SK-N-SH (cell line): ENCODE measurements at regions not wholly inside any gene's neighbourhood (a gene's known extent, or its start where the extent isn't known, plus 50 kb on each side); places are given as distances from the start of the nearest gene placed in this dataset.
A peak's percentile ranks its signal among the peaks of the same experiment; 100 is the strongest.

Experiments
- CTCF ChIA-PET: fragments of 300-600, 350-600 bp; formaldehyde crosslinking; extraction: SDS; loops from one replicate; lab custom pipeline; 2021; lab: Yijun Ruan, JAX
- POLR2A ChIA-PET: fragments of 350-600 bp; sonication (Branson Sonifier 250); formaldehyde crosslinking; extraction: SDS; loops from one replicate; lab custom pipeline; 2020; ENCODE audit warnings: antibody characterized with exemption, inconsistent platforms; lab: Yijun Ruan, JAX
- DNase-seq: peaks from one replicate; pipeline ENCODE4 v3.0.0; 2012
- H2AFZ ChIP-seq: fragments of 200-600 bp; sonication (generic); 2 replicates; pipeline ENCODE4 v1.8.1; 2016; ENCODE audit warnings: antibody characterized with exemption, mild to moderate bottlenecking, low read depth
- H3F3A ChIP-seq: fragments of 200-600 bp; sonication (generic); replicated peaks from 2 replicates; pipeline ENCODE3; 2016; ENCODE audit warnings: antibody characterized with exemption, mild to moderate bottlenecking; ENCODE audit not compliant: insufficient read depth
- H3K27ac ChIP-seq, 2 experiments: fragments of 200-500 bp in 1 of 2; fragments of 200-600 bp in 1 of 2; sonication (Bioruptor generic) in 1 of 2; sonication (generic), shearing (Covaris generic) in 1 of 2; 2 replicates each; pipeline versions ENCODE4 v1.5.1 to v1.6.1; 2014 to 2016; ENCODE audit warnings: low read depth in 2 of 2, inconsistent platforms in 1 of 2, low read length in 1 of 2, mild to moderate bottlenecking in 1 of 2, mixed read lengths in 1 of 2
- H3K27me3 ChIP-seq: fragments of 200-600 bp; sonication (generic), shearing (Covaris generic); 2 replicates; pipeline ENCODE4 v1.6.1; 2016; ENCODE audit warnings: mixed run types; ENCODE audit not compliant: insufficient read depth
- H3K36me3 ChIP-seq, 2 experiments: fragments of 200-500 bp in 1 of 2; fragments of 200-600 bp in 1 of 2; sonication (Bioruptor generic) in 1 of 2; sonication (generic) in 1 of 2; replicated peaks in 1 of 2; 2 replicates each; pipeline versions ENCODE3 to v1.5.1; 2014 to 2016; ENCODE audit warnings: low read length in 1 of 2, mild to moderate bottlenecking in 1 of 2; ENCODE audit not compliant: insufficient read depth in 2 of 2, control insufficient read depth in 1 of 2
- H3K4me1 ChIP-seq, 2 experiments: fragments of 200-500 bp in 1 of 2; fragments of 200-600 bp in 1 of 2; sonication (Bioruptor generic) in 1 of 2; sonication (generic), shearing (Covaris generic) in 1 of 2; 2 replicates each; pipeline versions ENCODE4 v1.5.1 to v1.6.1; 2014 to 2016; ENCODE audit warnings: low read depth in 1 of 2, low read length in 1 of 2, mixed run types in 1 of 2; ENCODE audit not compliant: insufficient read depth in 2 of 2, control insufficient read depth in 1 of 2
- H3K4me2 ChIP-seq: fragments of 200-600 bp; sonication (generic), shearing (Covaris generic); 2 replicates; pipeline ENCODE4 v1.6.1; 2017; ENCODE audit warnings: mixed run types
- H3K4me3 ChIP-seq, 2 experiments: fragments of 200-500 bp in 1 of 2; fragments of 200-600 bp in 1 of 2; sonication (Bioruptor generic) in 1 of 2; sonication (generic), shearing (Covaris generic) in 1 of 2; 2 replicates each; pipeline versions ENCODE4 v1.5.1 to v1.8.1; 2014 to 2016; ENCODE audit warnings: low read depth in 2 of 2, inconsistent platforms in 1 of 2, low read length in 1 of 2, mild to moderate bottlenecking in 1 of 2, mixed read lengths in 1 of 2, moderate library complexity in 1 of 2
- H3K79me2 ChIP-seq: fragments of 200-600 bp; sonication (generic); 2 replicates; pipeline ENCODE4 v1.8.1; 2017; ENCODE audit warnings: mild to moderate bottlenecking; ENCODE audit not compliant: insufficient read depth
- H3K9ac ChIP-seq: fragments of 200-600 bp; sonication (generic); 2 replicates; pipeline ENCODE4 v1.6.1; 2017; ENCODE audit warnings: mixed run types
- H3K9me2 ChIP-seq: fragments of 200-600 bp; sonication (generic); 2 replicates; pipeline ENCODE4 v1.6.1; 2017; ENCODE audit warnings: mixed run types
- H3K9me3 ChIP-seq: fragments of 200-600 bp; sonication (generic); 2 replicates; pipeline ENCODE4 v1.6.1; 2017; ENCODE audit warnings: mixed run types, mild to moderate bottlenecking, moderate library complexity
- H4K20me1 ChIP-seq: fragments of 200-600 bp; sonication (generic); 2 replicates; pipeline ENCODE4 v1.6.1; 2017; ENCODE audit warnings: mild to moderate bottlenecking, mixed run types; ENCODE audit not compliant: insufficient read depth
- CHD2 ChIP-seq: fragments of 150-350 bp; IDR thresholded peaks from 2 replicates; pipeline ENCODE4 v1.6.1; 2018; ENCODE audit warnings: low read length; ENCODE audit not compliant: partially characterized antibody
- FOSL2 ChIP-seq: IDR thresholded peaks from 2 replicates; pipeline ENCODE4 v1.4.0; 2012; ENCODE audit warnings: low read depth, mild to moderate bottlenecking, moderate library complexity, borderline replicate concordance
- FOXM1 ChIP-seq: IDR thresholded peaks from 2 replicates; pipeline ENCODE4 v1.4.0; 2012; ENCODE audit warnings: low read depth, mild to moderate bottlenecking
- MEF2A ChIP-seq: IDR thresholded peaks from 2 replicates; pipeline ENCODE4 v1.4.0; 2012; ENCODE audit warnings: low read depth, borderline replicate concordance
- MXI1 ChIP-seq: IDR thresholded peaks from 2 replicates; pipeline ENCODE4 v1.6.1; 2012; ENCODE audit warnings: mild to moderate bottlenecking, low read depth, low read length, improper control_type of control experiment
- POLR2AphosphoS5 ChIP-seq: IDR thresholded peaks from 2 replicates; pipeline ENCODE4 v1.6.1; 2012; ENCODE audit warnings: low read depth, low read length
- RAD21 ChIP-seq: IDR thresholded peaks from 2 replicates; pipeline ENCODE4 v1.6.1; 2012; ENCODE audit warnings: mild to moderate bottlenecking, low read length
- RFX5 ChIP-seq: IDR thresholded peaks from 2 replicates; pipeline ENCODE4 v1.6.1; 2012; ENCODE audit warnings: mild to moderate bottlenecking, improper control_type of control experiment, low read length
- TAF1 ChIP-seq: IDR thresholded peaks from 2 replicates; pipeline ENCODE4 v1.6.1; 2012; ENCODE audit warnings: low read depth, mild to moderate bottlenecking, low read length, moderate library complexity, borderline replicate concordance
- YY1 ChIP-seq: IDR thresholded peaks from 2 replicates; pipeline ENCODE4 v1.4.0; 2012; ENCODE audit warnings: low read depth, mild to moderate bottlenecking
- WGBS: methylation state at CpG from one replicate; pipeline ENCODE4 v1.1.6; 2017; ENCODE audit warnings: low lambda C conversion rate; 5-methylcytosine and 5-hydroxymethylcytosine counted together
- TF ChIP-seq, protein P1 (sequence below): fragments of 150-350 bp; IDR thresholded peaks from 2 replicates; pipeline ENCODE4 v1.6.1; 2017; ENCODE audit warnings: antibody characterized with exemption, low read length, low read depth, borderline replicate concordance
- TF ChIP-seq, protein P2 (sequence below): IDR thresholded peaks from 2 replicates; pipeline ENCODE4; 2012
- TF ChIP-seq, protein P3 (sequence below): fragments of 150-350 bp; IDR thresholded peaks from 2 replicates; pipeline ENCODE4 v1.6.1; 2016; ENCODE audit warnings: mild to moderate bottlenecking, low read depth, low read length
- TF ChIP-seq, protein P4 (sequence below): IDR thresholded peaks from 2 replicates; pipeline ENCODE4 v1.4.0; 2012; ENCODE audit warnings: low read depth, borderline replicate concordance

DNA sequence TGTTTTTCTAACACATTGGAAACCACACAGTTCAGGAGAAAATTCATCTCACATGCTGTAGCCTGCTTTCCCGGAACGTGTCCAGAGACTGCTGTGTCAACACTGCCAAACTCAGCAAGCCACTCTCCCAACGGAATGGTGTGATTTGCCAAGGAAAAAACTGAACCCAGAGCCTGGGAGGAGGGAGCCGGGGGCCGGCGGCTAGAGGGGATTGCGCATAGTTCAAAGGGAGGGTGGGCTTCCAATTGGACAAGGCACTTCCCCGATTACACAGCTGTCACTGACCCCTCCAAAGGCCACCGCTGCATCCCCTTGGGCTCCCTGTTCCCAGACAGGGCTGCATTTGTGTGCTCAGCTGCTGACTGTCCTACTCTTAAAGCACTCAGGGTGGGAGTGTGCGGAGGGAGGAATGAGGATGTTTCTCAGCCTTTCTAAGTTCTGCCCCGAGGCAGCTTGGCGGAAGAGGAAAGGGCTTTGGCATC lies 256.2 kb downstream of the ZNF621 start:
- WGBS, result 55% methylated on average over 12 of the region's 12 CpGs

DNA sequence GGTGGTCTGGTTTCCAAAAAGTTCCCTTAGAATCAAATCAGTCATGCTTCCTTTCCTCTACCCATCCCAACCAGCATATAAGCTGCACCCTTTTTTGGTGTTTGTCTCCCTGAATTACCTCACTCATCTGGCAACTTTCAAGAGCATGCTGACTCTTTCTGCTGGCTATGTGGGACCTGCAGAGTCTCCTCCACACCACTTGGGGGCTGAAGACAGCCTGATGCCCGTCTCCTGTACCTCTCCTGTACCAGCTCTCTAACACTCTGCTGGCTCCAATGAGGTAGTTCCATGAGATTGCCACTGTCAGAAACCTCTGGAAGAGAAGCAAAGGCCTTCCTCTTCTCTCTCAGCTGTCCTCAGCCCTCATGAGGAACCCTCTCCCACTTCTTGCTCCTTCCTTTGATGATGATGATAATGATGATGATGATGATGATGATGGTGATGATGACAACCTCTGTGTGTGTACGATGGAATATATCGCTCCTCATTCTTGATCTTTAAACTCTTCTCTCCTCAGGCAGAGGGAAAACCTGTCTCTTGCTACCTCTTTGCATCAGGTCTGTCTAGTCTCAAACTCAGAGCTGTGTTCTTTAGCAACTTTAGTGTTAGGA lies 257.5 kb downstream of the ZNF621 start:
- Histone ChIP-seq H3K79me2 (no peaks in the 10 kb centered on the region), H2AFZ (no peak overlapping the region), H4K20me1 (no peaks in the 10 kb centered on the region), H3K4me1 (no peaks in the 10 kb centered on the region), H3K9ac (no peak overlapping the region), H3K27me3 (no peaks in the 10 kb centered on the region), H3K9me3 (no peaks in the 10 kb centered on the region), H3K4me2 (no peak overlapping the region), H3K27ac (no peak overlapping the region), H3F3A (no peaks in the 10 kb centered on the region), H3K4me3 (no peak overlapping the region), H3K36me3 (no peaks in the 10 kb centered on the region), H3K9me2 (no peaks in the 10 kb centered on the region)
- ChIA-PET CTCF (interaction anchor here (0.6 to 1.3 kb wide), 4 partner anchors 10 to 447 kb away, joined by 3 read pairs; no protein-coding TSS in a partner anchor), POLR2A (no interaction called here)
- WGBS, result 51% methylated on average over 3 of the region's 3 CpGs
- TF ChIP-seq, protein P1, sequence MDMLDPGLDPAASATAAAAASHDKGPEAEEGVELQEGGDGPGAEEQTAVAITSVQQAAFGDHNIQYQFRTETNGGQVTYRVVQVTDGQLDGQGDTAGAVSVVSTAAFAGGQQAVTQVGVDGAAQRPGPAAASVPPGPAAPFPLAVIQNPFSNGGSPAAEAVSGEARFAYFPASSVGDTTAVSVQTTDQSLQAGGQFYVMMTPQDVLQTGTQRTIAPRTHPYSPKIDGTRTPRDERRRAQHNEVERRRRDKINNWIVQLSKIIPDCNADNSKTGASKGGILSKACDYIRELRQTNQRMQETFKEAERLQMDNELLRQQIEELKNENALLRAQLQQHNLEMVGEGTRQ, result no peak
- TF ChIP-seq RAD21, result peak; percentile 7; the same call in 1 of the 2 replicates
- DNase-seq, result no peak

More for the DNA sequence above, 256.2 kb downstream of the ZNF621 start:
- Histone ChIP-seq H2AFZ (no peak overlapping the region), H3K36me3 (no peaks in the 10 kb centered on the region), H3F3A (no peaks in the 10 kb centered on the region), H3K9me2 (no peaks in the 10 kb centered on the region), H3K79me2 (no peaks in the 10 kb centered on the region), H3K9ac (no peak overlapping the region), H4K20me1 (no peaks in the 10 kb centered on the region), H3K4me3 (no peak overlapping the region), H3K9me3 (no peaks in the 10 kb centered on the region)
- TF ChIP-seq YY1 (no peak), RFX5 (no peak), FOXM1 (no peak)
- TF ChIP-seq, protein P1, result no peak
- TF ChIP-seq, protein P2, sequence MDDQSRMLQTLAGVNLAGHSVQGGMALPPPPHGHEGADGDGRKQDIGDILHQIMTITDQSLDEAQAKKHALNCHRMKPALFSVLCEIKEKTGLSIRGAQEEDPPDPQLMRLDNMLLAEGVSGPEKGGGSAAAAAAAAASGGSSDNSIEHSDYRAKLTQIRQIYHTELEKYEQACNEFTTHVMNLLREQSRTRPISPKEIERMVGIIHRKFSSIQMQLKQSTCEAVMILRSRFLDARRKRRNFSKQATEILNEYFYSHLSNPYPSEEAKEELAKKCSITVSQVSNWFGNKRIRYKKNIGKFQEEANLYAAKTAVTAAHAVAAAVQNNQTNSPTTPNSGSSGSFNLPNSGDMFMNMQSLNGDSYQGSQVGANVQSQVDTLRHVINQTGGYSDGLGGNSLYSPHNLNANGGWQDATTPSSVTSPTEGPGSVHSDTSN, result no peak
- TF ChIP-seq, all 33 proteins: peak for 0
- H3K4me2 ChIP-seq, result no peak overlapping the region
- H3K27ac ChIP-seq, result no peak overlapping the region
- no peaks in the 10 kb centered on the region for H3K4me1 ChIP-seq
- H3K27me3 ChIP-seq, result no peaks in the 10 kb centered on the region
- ChIA-PET POLR2A (no interaction called here), CTCF (no interaction called here)
- DNase-seq, result no peak

DNA sequence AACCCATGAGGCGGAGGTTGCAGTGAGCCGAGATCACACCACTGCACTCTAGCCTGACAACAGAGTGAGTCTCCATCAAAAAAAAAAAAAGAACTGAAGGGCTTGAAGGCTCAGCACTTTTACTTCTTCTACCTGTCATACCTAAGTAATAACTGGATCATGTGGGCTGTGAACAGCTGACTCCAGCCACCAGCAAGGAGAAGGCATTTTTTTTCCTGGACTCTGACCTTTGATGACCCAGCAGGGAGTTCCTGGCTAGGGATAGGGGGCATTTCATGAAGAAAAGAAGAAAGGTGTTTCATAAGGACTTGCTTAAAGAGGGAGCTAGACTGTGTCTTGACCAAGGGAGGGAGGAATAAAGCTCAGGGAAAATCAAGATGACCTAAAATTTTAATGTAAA lies 266.0 kb downstream of the ZNF621 start:
- H4K20me1 ChIP-seq, result no peaks in the 10 kb centered on the region
- H3K4me3 ChIP-seq, result no peak overlapping the region
- H2AFZ ChIP-seq, result no peak overlapping the region
- 19% methylated on average over 2 of the region's 2 CpGs for WGBS
- no peak overlapping the region for H3K9ac ChIP-seq
- ChIA-PET CTCF (interaction anchor here (1.3 kb wide), 1 partner anchor 206 kb away, joined by 3 read pairs; no protein-coding TSS in a partner anchor), POLR2A (interaction anchor here (0.7 kb wide), 1 partner anchor 428 kb away, joined by 3 read pairs; no protein-coding TSS in a partner anchor)
- H3K27ac ChIP-seq, result no peak overlapping the region
- H3K27me3 ChIP-seq, result no peaks in the 10 kb centered on the region
- no peak overlapping the region for H3K4me2 ChIP-seq
- DNase-seq, result no peak
- H3F3A ChIP-seq, result no peaks in the 10 kb centered on the region
- no peaks in the 10 kb centered on the region for H3K79me2 ChIP-seq
- no peaks in the 10 kb centered on the region for H3K36me3 ChIP-seq
- no peaks in the 10 kb centered on the region for H3K4me1 ChIP-seq
- H3K9me3 ChIP-seq, result no peaks in the 10 kb centered on the region
- H3K9me2 ChIP-seq, result no peaks in the 10 kb centered on the region
- TF ChIP-seq POLR2AphosphoS5 (no peak), MXI1 (no peak), YY1 (no peak), RAD21 (no peak), CHD2 (no peak), TAF1 (no peak), MEF2A (no peak), FOSL2 (no peak)
- TF ChIP-seq, protein P3, sequence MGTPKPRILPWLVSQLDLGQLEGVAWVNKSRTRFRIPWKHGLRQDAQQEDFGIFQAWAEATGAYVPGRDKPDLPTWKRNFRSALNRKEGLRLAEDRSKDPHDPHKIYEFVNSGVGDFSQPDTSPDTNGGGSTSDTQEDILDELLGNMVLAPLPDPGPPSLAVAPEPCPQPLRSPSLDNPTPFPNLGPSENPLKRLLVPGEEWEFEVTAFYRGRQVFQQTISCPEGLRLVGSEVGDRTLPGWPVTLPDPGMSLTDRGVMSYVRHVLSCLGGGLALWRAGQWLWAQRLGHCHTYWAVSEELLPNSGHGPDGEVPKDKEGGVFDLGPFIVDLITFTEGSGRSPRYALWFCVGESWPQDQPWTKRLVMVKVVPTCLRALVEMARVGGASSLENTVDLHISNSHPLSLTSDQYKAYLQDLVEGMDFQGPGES, result no peak
- TF ChIP-seq, protein P1, result no peak
- TF ChIP-seq, protein P4, sequence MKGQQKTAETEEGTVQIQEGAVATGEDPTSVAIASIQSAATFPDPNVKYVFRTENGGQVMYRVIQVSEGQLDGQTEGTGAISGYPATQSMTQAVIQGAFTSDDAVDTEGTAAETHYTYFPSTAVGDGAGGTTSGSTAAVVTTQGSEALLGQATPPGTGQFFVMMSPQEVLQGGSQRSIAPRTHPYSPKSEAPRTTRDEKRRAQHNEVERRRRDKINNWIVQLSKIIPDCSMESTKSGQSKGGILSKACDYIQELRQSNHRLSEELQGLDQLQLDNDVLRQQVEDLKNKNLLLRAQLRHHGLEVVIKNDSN, result no peak
